Stimulated activated CD8-positive, alpha-beta memory T cell treated with anti-CD3 and anti-CD28 coated beads, Interleukin-7, amount 100 ng/mL, for 4 hours (primary cell): ENCODE measurements at regions not wholly inside any gene's neighbourhood (a gene's known extent, or its start where the extent isn't known, plus 50 kb on each side); places are given as distances from the start of the nearest gene placed in this dataset.
"Not testable (repeated sequence)": the region's sequence is repeated elsewhere in the genome, so short reads cannot be mapped to it uniquely, and the experiment has no call there.

Experiments
- DNase-seq, 2 donors: peaks; one replicate each; pipeline ENCODE4 v3.0.0-alpha.2; 2020; ENCODE audit warnings: low read depth in 2 of 2

DNA sequence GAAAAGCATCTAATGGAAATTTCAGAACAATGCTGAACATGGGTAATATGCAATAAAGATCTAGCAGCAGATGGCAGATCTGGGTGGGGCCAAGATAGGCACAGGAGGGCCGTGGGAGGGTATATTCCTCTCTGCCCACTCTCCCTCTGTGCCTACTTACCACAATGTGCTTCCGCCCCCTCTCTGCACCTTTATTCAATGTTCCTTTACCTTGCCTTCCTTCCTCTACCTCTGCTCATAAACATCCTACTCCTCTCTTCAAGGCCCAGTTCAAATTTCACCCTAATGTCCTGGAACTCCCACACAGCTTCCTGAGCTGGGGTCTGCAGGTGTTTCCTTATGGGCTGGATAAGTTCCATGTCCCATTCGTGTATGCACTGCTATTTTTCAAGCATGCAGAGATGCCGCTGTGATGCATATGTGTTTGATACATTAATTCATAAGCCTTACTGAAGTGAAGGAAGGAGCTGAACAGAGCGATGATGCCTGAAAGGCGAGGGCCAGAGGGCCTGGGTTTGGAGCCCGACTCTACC lies 65.6 kb upstream of the EDEM3 start:
- DNase-seq = no peak

DNA sequence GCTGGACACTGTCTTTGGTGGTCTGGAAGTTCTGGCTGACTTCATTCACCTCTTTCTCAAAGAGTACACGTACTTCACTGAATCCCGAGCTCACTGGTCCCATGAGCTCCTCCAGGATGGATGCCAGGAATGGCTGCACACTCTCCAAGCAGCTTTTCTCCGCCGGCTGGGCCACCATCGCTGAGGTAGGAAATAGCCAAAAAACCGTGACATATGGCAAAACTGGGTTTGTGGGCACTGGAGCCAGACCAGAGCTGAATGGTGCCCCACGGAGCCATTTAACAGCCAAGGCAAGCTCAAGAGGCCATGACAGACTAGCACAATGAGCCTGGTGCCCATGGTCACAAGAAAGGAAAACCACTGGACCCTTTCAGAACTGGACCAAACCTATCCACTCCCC lies 64.0 kb upstream of the EDEM3 start:
- DNase-seq = no peak

DNA sequence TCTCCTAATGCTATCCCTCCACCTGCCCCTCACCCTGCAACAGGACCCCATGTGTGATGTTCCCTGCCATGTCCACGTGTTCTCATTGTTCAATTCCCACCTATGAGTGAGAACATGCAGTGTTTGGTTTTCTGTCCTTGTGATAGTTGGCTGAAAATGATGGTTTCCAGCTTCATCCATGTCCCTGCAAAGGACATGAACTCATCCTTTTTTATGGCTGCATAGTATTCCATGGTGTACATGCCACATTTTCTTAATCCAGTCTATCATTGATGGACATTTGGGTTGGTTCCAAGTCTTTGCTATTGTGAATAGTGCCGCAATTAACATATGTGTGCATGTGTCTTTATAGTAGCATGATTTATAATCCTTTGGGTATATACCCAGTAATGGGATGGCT lies 62.3 kb upstream of the EDEM3 start:
- not testable (repeated sequence) for DNase-seq

DNA sequence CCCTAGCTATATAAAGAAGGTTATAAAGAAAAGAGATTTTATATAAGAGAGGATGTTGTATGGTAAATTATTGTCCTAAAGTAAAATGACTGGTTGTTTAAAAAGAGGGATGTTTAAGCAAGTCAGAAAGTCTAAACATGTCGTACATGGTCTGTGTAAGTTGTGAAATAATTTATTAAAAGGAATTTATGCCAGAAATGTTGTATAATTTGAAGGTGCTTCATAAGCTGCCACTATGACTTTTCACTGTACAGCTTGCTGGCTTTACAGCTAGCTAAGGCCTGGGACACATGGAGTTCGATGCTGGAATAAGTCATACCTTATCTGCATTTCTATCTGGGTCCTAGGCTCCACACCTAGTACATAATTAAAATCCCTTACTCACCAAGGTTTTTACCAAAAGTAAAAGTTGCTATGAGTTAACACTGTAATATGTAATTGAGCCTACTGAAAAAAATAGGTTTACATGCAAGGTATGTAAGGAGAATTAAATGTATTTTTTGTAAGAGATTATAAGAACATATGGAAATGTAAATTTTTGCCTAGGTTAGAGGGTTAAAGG lies 59.0 kb upstream of the EDEM3 start:
- no peak for DNase-seq

DNA sequence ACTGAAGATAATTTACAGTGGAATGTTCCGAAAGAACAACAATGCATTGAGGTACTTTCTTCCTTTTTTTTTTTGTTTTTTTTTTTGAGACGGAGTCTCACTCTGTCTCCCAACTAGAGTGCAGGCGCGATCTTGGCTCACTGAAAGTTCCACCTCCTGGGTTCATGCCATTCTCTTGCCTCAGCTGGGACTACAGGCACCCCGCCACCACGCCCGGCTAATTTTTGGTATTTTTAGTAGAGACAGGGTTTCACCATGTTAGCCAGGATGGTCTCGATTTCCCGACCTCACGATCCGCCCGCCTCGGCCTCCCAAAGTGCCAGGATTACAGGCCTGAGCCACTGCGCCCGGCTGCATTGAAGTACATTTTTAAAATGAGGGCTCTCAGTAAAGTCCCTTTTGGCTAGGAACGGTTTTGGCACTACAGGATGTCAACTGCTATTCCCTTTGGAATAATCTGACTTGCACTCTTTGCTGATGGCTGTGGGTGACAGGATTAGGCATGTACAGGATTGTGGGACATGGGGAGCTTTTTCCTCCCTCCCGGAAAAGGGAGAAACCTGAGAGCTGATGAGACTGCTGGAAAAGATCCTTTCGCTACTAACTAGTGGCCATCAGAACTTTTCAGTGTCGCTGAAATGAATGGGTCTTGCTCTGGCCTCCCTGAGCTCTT lies 56.9 kb upstream of the EDEM3 start:
- no peak for DNase-seq

DNA sequence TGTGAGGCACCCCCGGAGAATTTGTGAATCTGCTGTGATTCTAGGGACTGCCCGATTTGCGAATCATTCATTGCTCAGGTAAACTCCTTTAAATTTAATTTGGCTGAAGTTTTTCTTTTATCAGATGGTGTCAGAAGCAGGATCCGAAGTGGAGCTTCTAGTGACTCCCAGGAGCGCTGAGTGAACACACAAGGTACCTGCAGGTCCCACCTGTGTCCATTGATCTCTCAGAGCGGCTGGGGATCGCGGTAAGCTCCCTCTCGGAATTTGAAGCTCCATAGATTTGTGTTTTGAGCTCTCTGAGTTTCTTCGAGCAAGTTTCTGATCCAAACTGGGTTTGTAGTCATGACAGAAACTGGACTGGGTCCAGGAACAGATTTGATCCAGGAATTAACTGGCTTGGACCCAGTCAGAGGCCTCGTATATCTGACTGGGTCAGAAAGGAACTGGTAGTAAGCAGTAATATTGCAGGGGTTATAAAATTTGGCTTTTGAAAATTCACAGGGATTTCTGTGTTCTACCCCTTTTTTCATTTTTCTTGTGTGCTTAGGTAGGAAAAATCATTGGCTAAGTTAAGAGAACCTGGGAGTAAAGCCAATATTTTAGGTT lies 56.2 kb upstream of the EDEM3 start:
- no peak for DNase-seq

DNA sequence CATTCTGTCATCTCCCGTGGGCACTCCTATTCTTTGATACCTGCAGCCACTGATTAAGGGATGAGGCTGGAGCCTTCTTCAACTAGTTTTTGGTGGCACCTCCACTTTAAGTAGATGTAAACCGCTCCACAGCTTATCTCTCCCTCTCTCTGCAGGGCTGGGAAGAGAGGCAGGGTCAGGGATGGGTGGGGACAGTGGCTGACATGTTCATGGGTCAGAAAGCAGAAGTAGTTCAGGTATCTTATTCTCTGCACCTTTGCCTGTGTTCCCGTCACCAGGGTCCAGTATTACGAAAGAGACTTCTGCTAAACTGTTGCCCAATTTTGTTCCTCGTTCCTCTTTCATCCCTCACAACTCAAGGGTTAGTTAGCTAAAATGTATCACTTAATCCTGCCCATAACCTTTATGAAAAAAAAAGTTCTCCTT lies 51.7 kb upstream of the EDEM3 start:
- DNase-seq = no peak

DNA sequence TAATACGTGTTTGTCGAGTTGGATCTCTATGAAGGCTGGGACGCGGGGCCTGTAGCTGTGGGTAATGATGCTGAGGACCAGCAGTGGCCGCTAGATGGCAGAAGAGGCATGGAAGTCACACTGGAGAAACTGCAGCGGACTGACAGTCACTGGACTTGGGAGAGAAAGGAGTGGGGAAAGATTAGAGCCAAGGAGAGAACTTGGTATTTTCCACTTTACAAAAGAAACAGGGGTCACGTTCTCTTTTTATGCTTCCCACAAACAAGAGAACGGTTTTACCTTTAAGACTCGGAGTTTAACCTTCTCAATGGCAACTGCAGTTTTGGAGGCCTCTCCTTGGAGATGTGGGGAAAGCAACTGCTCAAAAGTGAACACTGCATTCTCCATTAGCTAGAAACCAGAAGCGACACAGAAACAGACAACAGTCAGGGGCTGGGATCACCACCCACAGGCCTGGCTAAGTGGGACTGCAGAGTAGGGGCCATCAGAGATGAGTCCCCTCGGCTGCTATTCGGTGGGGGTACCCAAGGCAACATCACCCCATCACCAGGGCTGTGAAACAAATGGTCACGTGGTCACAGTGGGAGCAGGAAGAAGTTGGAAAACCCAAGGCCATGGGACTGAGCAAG lies 51.1 kb upstream of the EDEM3 start:
- DNase-seq = peak; percentile 55 to 67
